Renal pelvis (tissue), 1 donor: ENCODE measurements at regions not wholly inside any gene's neighbourhood (a gene's known extent, or its start where the extent isn't known, plus 50 kb on each side); places are given as distances from the start of the nearest gene placed in this dataset.

Experiments used
- DNase-seq: peaks from one replicate; pipeline ENCODE4 v3.0.0-alpha.2; 2013

DNA sequence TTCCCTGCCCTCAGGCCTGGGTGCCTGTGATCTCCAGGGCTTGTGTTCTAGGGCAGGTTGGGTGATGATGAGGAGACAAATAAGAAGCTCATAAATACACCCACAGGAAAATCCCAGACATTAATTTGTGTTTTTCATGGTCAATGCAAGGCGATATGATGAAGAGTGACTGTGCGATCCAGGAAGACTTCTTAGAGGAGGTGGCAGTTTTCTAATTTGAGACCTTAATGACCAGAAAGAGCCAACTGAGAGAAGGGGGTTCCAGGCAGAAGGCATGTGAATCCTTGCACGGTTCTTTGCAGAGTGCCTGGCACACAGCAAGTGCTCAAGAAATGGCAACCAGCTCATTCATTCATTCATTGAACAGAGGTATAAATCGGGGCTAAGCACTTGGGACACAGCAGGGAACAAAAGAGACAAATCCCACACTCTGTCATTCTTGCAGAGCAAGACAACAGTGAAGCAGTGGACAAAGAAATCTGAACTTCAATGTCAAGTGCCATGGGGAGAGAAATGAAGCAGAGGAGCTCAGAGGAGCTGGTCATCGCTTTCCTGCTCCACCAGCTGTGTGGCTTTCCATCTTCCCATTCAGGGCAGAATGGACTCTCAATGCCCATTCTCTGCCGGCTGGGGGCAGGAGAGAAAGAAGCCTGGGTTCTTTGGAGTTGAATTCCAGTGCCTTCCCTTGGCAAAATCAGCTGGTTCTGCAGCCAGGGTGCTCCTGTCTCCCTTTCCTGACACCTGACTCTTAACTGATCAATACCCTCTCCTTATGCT, 128.3 kb downstream of the AACS start:
- no peak for DNase-seq

DNA sequence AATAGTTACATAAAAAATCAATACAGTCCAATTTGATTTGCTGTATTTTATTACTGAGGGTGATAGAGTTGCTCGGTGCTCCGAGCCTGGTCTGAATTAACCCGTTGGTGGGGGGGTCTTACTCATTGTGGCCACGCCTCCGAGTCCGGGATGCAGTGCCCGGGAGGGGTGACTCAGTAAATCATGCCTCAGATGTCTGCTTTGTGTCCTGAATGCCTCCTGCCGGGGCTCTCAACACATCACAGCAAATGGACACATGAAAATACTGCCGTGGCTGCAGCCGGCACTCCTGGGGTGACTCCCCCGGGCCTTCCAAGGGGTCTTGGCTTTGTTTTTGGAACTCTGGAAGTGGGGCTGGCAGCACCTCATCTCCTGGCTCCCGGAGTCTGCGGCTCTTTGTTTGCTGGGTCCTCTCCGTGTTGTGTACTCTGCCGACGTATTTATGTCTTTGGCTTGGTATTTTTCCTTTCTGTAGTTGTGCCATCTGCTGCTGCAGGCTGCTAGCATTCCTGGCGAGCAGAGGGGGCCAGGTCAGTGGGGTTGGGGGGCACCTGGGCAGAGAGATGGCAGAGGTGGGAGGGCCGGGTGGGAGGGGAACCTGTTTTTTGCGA, 129.0 kb downstream of the AACS start:
- no peak for DNase-seq

DNA sequence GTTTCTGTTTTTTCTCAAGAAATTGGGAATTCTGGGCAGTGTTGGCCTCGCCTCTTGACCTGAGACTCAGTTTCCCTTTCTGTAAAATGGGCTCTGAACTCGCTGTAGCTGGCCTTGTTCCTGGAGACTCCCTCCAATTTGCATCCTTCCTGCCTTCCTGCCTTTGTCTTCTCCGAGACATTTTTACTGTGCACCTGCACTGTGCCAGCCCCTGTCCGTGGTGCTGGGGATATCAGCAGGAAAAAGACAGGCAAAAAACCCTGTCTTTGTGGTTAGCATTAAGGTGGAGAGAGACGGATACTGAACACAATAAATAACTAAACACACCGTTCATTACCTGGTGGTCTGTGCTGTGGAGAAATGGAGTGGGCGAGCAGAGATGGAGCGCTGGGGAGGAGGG, 129.8 kb downstream of the AACS start:
- no peak for DNase-seq

DNA sequence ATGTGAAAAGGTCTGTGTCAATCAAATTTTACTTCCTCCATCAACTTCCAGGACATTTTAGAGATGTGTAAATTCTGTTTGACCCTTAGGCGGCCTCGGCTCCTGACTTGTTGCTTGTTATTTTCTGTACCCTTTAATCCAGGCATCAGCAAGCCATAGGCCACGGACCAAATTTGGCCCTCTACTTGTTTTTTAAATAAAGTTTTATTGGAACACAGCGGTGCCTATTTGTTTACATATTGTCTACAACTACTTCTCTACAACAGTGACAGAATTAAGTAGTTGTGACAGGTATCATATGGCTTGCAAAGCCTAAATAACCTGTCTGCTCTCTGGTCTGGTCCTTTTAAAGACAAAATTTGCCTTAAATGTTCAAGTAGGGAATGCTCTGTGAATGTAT, 132.1 kb downstream of the AACS start:
- no peak for DNase-seq

DNA sequence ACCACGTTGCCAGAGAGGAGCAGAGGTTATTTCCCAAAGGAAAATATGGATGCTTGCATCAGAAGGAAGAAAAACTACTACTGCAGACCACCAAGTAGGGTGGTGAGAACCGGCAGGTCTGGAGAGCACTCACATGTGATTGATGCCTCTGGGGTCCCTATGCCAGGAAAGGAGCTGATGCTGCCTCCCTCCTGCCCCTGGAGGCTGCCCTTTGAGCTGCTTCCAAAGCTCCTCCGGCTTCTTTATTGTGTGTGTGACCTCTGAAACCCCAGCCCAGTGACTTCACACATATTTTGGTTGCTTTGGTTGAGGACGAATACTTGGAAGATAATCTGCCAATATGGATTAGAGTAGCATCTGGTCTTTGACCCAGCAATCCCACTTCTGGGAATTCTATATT, 133.4 kb downstream of the AACS start:
- DNase-seq: no peak

DNA sequence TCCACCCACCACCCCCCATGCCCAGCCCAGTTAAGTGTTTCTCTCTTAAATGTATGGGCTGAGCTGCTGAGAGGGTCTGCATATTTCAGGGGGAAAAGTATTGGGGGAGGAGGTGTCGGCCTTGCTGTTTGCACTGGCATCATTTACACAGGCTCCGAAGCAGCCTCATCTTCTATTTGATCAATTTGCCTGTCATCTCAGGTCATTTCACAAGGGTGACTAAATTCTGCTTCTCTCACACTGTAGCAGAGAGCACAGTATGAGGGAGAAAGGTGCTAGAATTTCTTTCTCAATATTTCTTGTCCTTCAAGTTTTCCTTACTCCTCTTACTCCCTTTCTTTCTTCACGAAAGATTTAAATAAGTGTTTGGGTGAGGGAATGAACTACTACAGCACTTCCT, 135.9 kb downstream of the AACS start:
- DNase-seq: no peak

DNA sequence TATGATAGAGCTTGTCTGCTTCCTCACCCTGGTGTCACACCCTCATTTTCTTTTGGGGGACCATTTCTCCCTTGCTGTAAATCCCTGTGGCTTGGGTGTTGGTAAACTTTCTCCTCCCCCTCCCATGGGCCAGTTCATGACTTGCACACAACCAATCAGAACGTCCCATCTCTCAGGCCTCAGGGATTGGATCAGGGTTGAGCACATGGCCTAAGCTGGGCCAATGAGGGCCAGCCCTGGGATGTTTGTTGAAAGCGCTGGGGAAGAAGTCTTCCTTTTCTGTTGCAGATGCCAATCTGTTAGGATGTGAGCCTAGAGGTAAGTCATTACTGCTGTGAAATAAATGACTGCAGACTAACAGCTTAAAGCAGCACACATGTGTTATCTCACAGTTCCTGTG, 136.7 kb downstream of the AACS start:
- DNase-seq: no peak

DNA sequence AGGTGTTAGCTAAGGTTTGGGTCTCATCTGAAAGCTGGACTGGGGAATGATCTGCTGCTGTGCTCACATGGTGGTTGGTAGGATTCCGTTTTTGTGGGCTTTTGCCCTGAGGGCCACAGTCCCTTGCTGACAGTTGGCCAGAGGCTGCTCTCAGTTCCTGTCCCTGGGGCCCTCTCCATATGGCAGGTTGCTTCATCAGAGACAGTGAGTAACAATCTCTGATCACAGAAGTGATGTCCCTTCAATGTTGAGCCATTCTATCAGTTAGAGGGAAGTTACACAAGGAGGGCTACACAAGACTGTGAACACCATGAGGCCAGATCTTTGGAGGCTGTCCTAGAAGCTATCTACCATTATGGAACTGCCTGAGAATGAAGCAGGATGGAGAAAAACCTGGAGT, 137.2 kb downstream of the AACS start:
- no peak for DNase-seq

DNA sequence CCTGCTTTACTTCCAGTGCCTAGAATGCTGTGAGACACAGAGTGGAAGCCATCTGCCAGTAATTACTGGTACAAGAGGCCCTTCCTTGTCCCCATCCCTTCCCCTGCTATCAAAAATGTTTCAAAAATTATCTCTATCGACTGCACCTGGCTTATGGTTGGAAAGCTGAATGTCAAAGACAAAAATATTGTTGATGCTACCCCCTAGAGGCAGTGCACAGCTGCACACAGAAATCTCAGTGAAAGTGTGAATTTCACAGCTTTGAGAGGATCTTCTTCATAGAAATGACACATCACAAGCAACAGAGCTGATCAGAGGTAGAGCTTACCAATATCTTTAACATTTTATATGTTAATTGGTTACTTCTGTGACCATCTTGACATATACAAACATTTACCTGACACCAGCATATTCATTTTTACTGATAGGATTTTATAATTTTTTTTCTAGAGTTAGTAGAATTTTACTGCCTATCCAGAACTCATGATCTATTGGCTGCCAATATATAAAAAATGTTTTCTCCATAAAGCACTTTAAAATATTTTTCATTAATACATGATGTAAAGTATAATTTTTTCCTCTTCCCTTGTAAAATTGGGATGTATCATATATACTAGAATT, 138.0 kb downstream of the AACS start:
- DNase-seq: no peak

DNA sequence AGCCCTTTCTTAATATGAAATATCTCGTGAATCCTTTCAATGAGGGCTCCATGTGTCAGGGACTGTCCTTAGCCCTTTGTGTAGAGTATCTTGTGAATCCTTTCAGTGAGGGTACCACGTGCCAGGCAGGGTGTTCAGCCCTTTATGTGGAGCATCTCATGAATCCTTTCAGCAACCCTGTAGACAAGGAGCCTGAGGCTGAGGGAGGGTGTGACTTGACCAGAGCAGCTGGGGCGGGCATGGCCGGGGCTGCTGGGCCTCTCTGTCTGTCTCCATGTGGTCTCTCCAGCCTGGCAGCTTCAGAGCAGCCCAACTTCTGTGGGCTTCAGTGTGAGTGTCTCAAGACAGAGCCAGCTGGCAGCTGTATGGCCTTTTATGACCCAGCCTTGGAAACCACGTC, 140.2 kb downstream of the AACS start:
- DNase-seq: no peak

DNA sequence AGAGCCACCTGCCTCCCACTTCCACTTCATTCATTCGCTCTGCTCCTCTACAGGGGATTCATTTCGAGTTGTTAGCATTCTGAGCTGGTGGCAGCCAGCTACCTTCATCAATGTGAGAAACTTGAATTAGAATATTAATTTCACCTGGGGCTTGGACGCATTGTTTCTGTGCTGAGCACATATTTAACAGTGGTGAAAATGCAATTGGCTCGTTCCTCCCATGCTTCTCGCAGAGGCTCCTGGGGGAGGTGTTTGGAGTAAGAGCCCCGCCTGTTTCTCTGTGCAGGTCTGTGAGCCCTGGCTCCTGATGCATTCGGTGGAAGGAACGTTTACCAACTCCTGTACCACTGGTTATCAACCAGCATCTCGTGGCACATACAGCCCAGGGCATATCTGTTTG, 141.5 kb downstream of the AACS start:
- no peak for DNase-seq

DNA sequence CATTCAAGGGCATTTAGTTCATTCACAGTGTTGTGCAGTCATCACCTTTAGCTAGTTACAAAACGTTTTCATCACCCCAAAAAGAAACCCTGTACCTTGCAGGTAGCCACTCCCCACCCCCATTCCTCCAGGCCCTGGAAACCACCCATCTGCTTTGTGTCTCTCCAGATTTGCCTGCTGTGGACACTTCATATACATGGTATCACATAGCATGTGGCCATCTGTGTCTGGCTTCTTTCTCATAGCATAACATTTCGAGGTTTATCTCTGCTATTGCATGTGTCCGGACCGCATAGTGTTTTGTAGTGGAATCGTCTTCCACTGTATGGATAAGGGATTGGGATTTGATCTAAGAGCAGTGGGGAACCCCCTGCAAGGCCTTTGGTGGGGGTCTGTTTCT, 143.1 kb downstream of the AACS start:
- DNase-seq: no peak

DNA sequence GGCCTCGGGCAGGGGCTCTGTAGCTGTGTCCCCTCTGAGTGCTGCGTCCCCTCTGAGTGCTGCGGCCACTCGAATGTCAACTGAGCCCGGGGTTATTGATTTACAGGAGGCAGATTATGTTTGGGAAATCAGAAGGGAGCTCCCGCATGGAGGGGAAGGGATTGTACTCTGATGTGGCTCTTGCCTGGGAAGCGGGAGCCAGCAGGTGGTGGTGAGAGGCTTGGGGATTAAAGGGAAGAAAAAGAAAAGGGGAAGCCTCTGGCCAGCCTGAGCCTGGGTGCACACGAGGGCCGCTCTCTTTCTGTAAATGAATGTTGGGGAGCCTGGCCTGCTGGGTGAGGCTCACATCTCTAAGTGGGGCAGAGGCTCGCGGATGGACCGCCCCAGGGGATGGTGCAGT, 143.7 kb downstream of the AACS start:
- no peak for DNase-seq

DNA sequence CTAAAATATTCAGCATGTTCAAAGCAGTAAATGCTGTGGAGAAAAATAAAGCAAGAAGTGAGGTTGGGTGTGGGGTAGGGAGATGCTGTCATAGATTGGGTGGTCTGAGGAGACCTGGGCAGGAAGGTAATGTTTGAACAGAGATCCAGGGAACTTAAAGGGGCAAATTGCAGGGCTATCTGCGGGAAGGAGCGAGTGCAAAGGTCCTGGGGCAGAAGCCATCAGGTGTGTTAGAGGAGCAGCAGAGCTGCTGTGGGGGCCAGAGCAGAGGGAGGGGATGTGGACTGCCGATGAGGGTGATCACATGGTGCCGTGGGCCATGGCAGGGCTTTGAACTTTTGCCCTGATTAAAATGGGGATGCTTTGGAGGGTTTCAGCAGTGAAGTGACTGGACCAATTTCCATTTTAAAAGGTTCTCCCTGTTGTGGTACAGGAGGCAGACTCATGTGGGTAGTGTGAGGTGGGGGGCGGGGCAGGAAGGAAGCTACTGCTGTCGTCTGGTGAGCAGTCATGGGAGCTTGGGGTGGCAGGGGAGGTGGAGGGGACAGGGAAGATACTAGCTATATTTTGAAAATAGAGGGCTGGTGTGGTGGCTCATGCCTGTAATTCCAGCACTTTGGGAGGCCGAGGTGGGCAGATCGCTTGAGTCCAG, 145.0 kb downstream of the AACS start:
- DNase-seq: no peak

DNA sequence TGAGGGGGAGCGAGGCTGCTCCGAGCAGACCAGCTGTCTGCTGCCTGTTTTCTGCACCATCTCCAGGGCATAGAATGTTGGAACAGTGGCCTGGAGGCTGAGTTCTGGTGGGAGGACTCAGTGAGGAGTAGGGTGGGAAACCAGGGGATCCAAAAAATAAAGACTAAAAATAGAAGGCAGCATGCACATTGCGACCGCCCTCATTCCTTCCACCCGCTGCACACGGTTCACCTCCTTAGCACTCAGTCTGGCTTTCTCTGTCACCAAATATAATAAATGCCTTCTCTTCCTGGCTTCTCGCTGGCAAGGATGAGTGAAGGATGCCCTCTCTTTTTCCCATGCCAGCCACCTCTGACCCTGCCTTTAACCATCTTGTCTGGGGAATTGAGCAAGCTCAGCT, 146.2 kb downstream of the AACS start:
- DNase-seq: no peak

DNA sequence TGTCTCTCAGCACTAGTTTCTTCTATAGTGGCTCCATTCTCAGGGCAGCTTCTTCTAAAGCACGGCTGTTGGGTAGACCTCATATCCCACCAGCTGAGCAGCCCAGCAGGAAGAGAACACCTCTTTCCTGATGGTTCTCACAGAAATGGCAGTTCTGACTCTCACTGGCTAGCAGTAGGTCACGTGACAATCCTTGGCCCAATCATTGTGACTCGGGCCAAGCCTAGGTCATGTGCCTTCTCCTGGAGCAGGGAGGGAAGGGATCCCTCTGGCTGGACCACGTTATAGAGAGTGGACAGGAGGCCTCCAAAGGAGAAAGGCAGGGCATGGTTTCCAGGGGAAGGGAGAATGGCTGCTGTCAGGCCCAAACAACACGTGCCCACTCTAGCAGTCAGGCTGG, 149.1 kb downstream of the AACS start:
- DNase-seq: no peak

DNA sequence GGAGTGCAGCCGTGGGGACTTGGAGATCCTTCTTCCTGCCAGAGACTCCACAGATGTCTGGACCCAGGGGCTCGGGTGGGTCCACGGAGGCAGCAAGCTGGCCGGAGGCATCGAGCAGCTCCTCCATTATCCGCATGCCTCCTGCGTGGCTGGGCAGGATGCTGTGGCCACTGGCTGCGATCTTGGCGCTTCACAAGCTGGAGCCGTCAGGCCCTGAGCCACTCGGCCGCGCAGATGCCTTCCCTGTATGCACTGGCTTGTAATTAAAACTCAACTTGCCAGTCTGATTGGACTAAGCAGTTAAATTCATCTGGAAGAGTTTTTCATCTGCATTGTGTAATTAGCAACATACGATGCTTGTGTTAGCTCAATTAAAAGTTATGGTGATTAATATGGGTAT, 151.5 kb downstream of the AACS start:
- no peak for DNase-seq

DNA sequence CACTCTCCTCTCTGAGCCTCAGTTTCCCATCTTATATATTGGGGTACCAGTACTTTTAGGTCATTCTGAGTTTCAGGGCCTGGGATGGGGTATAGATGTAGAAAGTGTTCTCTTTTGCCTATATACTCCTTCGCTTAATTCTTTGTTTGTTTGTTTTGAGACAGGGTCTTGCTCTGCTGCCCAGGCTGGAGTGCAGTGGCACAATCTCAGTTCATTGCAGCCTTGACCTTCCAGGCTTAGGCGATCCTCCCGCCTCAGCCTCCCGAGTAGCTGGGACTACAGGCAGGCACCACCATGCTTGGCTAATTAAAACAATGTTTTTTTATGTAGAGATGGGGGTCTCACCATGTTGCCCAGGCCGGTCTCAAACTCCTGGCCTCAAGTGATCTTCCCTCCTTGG, 152.1 kb downstream of the AACS start:
- no peak for DNase-seq

DNA sequence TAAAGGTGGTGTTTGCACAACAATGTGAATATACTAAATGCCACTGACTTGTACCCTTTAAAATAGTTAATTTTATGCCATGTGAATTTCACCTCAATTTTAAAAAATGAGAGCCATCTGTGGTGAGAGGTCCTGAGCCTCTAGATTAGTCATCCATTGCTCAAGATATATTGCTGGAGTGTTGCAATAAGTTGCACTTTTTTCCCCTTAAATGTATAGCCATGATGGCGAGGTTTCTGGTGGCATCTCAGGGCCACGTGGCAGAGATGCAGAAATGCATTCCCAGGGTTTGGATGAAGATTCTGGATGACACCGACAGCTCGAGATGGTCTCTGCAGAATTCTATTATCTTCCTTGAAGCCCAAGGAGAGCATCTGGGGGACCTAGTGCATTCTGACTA, 153.7 kb downstream of the AACS start:
- no peak for DNase-seq

DNA sequence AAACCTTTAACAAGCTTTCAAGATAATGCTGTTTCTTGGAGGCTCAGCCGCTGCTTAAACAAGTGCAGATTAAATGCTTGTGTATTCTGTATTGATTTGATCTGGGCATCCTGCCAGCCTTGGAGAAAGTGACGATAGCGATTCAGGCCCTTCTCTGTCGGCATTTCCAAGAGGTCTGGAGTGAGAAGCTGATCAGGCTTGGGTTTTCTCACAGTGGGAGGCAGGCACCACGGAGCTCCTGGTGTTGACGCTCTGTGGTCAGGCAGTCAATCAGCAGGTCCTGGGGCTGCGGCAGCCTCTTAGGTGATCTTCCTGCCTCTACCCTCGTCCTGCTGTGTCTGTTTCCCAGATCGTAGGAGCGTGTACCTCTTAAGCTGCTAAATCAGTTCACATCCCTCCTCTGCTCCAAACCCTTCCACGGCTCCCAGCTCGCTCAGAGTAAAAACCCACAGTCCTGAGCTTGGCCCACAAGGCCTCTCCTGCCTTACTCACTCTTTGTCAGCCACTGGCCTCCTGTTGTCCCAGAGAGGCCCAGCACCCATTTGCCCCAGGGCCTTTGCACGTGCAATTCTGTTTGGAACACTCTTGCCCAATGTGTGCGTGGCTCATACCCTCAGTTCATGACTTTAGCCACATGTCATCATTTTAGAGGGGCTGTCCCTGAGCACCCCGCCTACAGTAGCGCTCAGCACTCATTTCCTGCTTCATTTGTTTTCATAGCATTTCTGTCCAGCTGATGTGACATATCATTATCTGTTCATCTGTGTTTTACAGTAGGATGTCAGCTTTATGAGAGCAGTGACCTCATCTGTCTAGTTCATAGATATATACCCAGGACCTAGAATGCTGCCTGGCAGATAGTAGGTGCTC, 155.4 kb downstream of the AACS start:
- no peak for DNase-seq

DNA sequence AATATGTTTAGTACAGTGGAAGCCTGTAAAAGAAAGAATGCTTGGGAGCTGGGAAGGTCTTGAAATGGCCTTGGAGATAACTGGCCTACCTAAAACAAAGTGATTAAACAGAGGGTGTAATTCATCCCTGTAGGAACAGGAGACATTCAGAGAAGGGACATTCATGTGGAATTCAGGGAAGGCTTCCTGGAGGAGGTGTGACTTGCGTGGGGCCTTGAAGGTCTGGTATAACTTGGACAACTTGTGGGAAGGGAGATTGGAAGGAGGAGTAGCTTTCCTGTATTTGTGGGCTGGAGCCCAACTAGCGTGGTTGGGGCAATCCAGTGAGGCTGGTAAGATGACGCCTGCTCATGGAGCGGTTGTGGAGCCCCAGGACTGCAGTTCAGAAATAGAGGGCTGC, 156.4 kb downstream of the AACS start:
- no peak for DNase-seq

DNA sequence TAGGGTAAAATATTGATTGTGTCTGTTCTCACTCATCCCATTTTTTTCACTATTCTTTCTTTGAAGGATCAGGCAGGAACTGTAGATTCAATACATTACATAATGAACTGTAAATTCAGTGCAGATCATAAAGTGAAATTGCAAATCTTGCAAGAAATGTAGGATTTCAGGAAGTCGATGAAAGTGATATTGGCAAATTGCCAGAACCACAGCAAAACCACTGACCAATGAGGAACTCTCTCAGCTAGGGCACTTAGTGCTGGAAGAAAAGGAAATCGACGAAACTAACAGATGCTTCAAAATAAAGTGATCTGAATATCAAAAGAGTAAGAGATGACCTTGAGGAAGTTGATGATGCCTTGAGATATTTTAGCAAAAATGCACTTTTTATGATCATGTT, 157.6 kb downstream of the AACS start:
- no peak for DNase-seq
